A549 (cell line): ENCODE measurements at regions not wholly inside any gene's neighbourhood (a gene's known extent, or its start where the extent isn't known, plus 50 kb on each side); places are given as distances from the start of the nearest gene placed in this dataset.

Source experiments
- CBX2 ChIP-seq: fragments of 200-600 bp; sonication (generic); IDR thresholded peaks from 2 replicates; pipeline ENCODE4 v1.6.1; 2016; ENCODE audit warnings: low read depth, mild to moderate bottlenecking, borderline replicate concordance
- CTCF ChIP-seq: fragments of >200 bp; sonication (Bioruptor Twin); formaldehyde crosslinking; IDR thresholded peaks from 3 replicates; pipeline ENCODE4 v1.5.1; 2016
- EHMT2 ChIP-seq: fragments of 200-600 bp; sonication (generic); IDR thresholded peaks from 2 replicates; pipeline ENCODE4 v1.6.1; 2016; ENCODE audit warnings: antibody characterized with exemption, low read depth, mild to moderate bottlenecking, moderate library complexity
- MAX ChIP-seq: IDR thresholded peaks from 2 replicates; pipeline ENCODE4 v1.6.1; 2012
- POLR2A ChIP-seq: IDR thresholded peaks from 2 replicates; pipeline ENCODE4 v1.6.1; 2012; ENCODE audit warnings: mild to moderate bottlenecking, low read length
- RCOR1 ChIP-seq: fragments of 150-350 bp; IDR thresholded peaks from 2 replicates; pipeline ENCODE4 v1.6.1; 2014; ENCODE audit warnings: antibody characterized with exemption, low read length, low read depth
- RFX5 ChIP-seq: fragments of 450-650 bp; IDR thresholded peaks from 2 replicates; pipeline ENCODE4 v1.7.1; 2014; ENCODE audit warnings: antibody characterized with exemption, mild to moderate bottlenecking, moderate library complexity
- ZSCAN20 ChIP-seq: fragments of 250-450 bp; sonication (Bioruptor Pico); IDR thresholded peaks from 2 replicates; pipeline ENCODE4 v1.8.0; 2022; ENCODE audit warnings: mild to moderate bottlenecking, moderate library complexity

GRCh38 chr3:144369129-144369879 is 397.7 kb downstream of the DIPK2A start:
- no peak for TF ChIP-seq RCOR1
- no peak for TF ChIP-seq MAX
- TF ChIP-seq RFX5, result no peak
- no peak for TF ChIP-seq POLR2A
- TF ChIP-seq CTCF, result no peak
- TF ChIP-seq CBX2, result no peak
- TF ChIP-seq EHMT2, result no peak
- TF ChIP-seq ZSCAN20 (CRISPR knock-in tag), result no peak
